CD4-positive, alpha-beta T cell treated with Interleukin-17A for 4 hours (primary cell): ENCODE measurements at regions not wholly inside any gene's neighbourhood (a gene's known extent, or its start where the extent isn't known, plus 50 kb on each side); places are given as distances from the start of the nearest gene placed in this dataset.

Source experiments
- DNase-seq: peaks from one replicate; pipeline ENCODE4 v3.0.0-alpha.2; 2020; ENCODE audit warnings: mixed read lengths

DNA sequence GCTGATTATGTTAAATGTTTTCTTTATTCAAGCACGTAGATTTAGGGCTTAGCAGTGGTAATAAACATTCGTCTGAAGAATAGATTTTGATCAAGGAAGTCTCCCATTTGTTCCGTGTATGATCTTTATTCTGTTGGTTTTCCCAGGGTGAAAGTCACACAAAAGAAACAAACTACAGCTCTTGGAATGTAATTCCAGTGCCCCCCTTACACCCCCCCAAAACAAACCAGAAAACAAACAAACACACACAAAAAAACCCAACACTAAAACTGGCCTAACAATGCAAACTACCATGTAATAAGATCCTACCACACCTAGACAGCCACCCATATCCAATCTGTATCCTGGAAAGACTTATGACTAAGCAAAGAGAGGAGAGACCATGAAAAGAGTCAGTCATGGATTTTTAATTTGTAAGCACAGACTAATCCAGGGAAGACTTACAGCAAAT is 196.2 kb upstream of the ELL2 start:
- DNase-seq: no peak

DNA sequence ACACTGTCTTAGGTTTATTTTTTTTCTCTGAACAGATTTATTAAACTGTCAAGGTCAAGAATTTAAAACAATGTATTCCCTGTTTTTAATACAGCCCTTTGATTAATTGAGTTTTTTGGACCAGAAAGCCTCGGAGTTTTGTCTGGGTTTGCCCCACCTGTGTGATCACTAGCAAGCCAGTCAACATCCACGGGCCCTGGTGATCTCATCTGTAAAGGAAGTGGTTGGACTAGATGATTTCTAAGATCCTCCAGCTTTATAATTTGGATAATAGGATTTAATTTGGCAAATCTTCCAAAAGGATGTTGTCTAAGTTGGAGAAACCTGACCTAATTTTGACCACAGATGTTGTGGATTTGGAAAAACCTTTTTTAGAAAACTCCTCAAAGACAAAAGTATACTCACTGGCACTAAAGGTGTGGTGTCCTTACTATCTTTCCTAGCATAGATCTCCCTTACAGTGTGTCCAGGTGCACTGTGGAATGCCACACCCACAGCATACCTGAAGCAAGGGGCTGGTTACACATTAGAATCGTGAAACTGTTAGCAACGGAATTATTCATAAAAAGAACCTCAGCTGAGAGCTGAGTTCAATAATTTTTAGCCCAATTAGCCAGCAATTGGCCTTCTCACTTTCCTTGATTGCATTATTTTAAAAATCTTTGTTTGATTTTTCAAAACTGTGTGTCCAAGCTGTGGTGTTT is 195.6 kb upstream of the ELL2 start:
- no peak for DNase-seq

DNA sequence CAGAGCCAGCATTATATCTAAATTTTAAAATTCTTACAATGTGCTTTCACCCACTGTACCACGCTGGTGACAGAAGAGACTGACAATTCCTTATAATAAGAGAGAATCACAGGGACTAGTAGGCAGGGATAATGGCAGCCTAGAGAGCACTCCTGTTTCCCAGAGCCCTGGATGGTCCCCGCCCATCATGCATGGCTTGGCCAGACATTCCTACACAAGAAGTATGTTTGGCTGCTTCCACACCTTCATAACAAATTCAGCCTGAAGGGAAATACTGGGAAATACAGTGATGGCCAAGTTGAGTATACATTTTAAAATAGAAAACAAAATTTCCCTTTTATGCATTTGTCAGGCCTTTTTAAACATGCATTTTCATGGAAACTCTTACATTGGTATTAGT is 193.5 kb upstream of the ELL2 start:
- DNase-seq: no peak

DNA sequence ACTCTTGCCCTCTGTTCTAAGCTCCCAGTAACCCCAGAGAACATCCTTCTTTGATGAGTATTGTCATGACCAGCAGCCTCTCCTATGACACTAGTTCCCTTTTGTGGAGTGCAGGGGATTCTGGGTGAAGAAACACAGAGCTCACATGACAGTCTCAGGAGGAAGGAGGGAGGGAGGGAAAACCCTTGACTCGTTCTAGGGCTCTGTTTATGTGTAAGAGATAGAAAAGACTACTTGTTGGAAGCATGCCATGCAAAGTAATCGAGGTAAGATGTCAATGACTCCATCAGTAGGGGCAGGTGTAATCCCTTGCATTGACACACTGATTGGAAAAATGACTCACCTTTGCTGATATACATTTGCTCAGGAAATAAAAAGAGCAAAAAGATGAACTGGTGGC is 190.2 kb upstream of the ELL2 start:
- DNase-seq: no peak

DNA sequence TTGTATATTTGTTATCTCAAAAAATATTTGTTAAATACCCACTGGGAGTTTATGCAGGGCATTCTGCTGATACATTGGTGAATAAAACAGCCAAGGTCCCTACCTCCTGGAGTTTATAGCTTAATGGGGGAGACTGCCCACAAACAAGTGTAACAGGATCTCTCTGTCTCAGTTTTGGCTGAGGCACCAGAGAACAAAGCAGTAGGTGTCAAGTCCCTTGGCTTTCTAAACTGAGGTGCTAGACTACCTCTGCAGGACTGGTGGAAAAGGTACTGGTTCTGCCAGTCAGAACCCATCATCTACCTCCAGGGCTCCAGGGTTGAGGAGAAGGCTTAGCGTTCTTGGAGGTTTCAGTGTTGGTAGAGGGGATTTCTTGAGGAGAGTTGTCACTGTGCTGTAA is 188.4 kb upstream of the ELL2 start:
- DNase-seq: no peak

DNA sequence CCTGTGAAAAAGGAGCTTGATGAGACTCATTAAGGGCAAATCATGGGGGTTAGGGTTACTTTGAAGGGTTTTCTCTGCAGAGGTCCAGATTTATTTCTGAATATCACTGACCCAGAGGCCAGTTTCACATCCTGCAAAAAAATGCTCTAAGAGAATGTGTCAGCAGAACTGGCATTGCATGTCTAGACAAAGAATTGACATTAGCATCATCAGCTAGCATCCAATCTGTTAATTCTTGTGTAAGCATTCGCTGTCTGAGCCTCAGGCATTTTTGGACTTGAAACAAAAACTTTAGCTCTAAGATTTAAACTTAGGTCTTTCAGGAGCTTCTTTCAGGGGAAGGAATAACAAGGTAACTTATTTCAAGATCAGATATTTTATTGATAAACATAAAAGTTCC is 187.9 kb upstream of the ELL2 start:
- DNase-seq: no peak

DNA sequence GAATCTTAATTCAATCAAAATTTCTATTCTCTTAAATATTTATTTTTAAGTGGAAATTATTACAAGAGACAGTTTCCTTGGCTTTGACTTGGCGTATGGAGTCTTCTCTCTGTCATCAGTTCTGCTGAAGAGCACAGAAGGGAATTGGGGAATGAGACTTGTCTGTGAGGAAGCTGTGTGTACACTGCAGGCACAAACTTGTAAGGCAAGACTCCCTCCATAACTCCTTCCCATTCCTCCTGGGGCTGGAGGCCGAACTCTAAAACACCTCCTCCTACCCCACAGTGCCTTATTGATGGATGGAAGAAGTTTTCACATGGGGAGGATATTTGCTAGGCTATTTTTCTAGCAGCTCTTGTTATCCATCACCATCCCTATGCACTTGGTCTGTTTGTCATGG is 187.4 kb upstream of the ELL2 start:
- DNase-seq: no peak

DNA sequence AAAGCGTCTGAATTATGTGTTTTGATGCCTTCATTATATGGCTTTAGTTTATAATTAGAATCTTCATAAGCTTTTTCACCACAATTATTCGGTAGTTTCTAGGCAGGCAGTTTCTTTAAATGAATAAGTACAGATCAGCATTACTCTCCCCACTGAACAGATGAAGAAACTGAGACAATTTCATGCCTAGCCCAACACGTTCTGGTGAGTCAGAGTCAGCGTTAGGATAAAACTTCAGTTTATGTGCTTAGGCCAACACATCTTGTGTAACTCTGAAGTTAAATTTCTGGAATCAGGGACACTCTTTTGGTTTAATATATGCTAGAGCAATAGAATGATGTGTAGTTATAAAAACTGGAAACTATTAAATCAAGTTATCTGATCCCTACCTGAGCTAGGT is 186.7 kb upstream of the ELL2 start:
- no peak for DNase-seq

DNA sequence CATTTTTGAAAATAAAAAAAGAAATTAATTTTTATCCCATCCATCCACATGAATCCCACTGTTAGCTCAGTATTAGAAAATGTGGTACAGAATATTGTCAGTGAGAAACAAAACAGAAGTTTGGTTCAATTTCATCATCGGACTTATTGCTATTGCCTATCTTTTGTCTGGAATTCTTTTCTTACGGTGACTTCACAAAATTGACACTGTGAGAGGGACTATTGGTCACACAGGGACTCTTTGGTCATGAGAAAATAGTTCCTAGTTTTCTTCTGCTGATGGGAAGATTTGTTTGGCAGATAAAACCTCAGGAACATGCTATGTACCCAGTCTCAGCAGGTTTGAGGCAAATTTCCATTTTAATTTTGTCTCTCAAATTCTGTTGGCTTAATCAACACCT is 186.2 kb upstream of the ELL2 start:
- no peak for DNase-seq

DNA sequence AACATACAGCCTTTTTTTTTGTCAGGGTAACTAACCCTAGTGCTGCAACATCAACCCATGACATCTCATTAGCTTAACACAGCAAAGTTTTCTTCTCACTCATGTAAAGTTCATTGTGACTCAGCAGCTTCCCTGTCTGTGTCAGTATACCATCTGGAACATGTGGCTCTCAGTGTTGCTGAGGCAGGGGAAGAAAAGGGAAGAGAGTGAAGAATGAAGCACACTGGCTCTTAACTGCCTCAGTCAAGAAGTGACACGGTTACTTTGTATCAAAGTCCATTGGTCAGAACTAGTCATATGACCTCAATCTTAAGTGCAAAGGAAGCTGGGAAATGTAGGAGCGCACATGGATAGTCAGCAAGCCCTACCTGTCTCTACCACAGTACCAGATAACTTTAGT is 185.0 kb upstream of the ELL2 start:
- no peak for DNase-seq

DNA sequence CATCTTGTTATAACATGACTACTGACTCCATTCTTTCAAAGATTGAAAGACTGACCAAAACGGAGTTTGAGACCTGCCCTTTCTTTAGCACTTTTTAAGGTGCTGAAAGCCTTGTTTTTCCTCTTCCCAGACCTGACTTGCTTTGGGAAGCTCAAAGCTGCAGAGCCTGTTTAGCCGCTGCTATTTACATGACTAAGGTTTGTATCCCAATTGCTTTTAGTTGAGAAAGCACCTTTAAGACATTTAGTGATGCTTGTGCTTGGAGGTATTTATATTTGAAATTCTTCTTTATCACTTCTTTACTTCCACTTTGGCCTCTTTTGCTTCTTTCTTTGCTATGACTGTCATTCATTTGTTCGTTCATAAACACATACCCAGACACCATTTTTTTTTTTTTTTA is 182.6 kb upstream of the ELL2 start:
- DNase-seq: no peak

DNA sequence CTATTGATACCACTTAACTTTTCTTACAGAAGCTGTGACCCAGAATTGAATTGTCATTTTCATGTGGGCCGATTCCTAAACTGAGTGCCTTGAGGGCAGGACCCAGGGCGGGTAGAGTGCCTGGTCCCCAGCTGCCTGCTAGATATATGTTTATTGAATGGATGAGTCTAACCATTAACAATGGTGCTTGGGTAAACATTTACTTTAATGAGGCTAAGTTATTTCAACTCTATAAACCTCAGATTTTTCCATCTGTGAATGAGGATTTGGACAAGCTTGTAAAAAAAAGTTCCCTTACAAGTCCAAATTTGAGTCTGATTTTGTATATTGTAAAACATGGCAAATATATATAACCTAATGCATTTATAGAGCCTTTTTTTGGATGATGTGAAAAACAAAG is 181.8 kb upstream of the ELL2 start:
- DNase-seq: no peak

DNA sequence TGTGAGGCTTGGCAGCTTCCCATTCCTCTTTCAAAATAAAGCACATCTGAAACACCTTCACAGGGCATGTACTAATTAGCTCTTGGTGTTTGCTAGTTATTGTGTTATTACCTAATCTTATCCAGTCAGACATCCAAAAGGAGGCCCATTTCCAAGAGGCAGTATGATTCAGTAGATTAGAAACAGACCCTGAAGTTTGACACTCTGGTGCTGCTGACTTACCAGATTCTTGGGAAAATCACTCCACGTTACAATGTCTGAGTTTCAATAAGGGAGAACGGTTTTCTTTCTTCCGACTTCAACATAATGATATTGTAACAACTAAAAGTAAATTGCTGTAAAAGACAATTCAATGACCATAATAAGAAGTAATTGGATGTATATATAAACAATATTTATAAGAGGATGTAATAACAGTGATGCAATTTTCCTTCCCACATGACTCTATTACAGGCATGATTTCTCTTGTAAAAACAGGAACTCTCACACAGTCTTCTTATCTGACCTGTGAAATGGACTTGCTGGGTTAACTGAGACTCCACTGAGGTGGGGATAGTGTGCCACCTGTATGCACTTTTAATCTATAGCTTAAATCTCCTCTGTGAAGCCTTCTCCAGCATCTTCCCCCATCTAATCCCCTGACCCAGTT is 181.3 kb upstream of the ELL2 start:
- no peak for DNase-seq

DNA sequence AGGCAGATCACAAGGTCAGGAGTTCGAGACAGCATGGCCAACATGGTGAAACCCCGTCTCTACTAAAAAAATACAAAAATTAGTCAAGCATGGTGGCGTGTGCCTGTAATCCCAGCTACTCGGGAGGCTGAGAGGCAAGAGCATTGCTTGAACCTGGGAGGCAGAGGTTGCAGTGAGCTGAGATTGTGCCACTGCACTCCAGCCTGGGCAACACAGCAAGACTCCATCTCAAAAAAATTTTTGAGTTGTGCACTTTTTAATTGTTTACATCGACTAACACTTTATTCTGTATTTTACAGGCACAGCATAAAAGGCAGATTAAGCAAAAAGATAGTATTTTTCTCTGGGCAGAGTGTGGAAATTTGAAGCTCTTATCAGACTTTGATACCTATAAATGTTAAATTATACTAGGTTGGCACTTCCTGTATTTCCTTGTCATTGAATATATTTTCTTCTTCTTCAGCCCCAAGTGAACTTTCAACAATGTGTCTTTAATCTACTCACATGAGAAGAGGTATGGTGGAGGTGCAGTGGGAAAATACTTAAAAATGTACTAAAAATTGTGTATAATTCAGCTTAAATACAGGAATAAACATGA is 180.6 kb upstream of the ELL2 start:
- no peak for DNase-seq

DNA sequence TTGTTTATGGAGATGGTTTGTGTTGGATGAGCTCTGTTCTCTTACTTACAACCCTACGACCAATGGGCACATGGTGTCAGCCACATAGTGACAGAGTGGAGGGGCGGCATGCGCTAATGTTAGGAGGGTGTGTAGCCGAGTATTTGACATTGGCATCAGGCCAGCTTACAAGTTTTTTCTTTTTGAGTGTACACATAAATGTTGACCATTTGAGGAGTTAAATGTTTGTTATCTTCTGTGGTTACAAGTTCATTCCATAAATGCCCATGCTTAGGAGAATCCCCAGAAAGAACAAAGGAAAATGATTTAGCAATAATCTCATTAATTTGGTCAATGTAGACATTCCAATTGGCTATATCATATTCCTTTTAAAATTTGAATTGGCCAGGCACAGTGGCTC is 180.1 kb upstream of the ELL2 start:
- no peak for DNase-seq

DNA sequence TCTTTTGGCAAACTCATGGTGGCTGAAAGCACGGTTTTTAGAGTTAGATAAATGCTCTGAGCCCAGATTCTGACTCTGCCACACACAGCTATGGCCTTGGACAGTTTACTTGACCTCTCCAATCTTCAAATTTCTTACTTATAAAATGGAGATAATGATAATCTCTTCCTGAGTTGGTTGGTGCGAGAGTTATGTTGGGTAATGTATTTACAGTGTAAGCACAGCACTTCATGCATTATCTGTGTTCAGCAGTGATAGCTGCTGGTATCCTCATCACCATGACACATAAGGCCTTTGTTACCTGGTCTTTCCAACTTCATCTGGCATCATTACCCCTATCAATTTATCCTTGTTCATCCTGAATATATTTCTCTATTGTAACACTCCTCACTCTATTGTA is 178.8 kb upstream of the ELL2 start:
- no peak for DNase-seq

DNA sequence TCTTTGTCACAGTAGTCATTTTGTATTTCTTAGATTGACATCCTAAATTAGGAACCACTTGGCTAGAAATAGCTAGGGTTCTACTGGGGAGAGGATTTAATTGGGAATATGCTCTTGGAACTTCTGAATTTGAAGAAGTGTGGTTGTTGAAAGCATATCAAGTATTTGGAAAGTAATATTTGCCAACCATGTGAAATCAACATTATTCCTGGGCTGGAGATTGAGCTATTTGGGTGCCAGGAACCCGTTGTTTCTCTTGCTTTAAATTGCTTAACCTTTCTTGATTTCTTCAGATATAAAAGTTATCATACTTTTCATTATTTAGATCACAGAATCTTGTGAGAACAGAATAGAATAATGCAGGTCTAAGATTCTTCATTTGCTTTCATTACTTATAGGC is 178.4 kb upstream of the ELL2 start:
- no peak for DNase-seq

DNA sequence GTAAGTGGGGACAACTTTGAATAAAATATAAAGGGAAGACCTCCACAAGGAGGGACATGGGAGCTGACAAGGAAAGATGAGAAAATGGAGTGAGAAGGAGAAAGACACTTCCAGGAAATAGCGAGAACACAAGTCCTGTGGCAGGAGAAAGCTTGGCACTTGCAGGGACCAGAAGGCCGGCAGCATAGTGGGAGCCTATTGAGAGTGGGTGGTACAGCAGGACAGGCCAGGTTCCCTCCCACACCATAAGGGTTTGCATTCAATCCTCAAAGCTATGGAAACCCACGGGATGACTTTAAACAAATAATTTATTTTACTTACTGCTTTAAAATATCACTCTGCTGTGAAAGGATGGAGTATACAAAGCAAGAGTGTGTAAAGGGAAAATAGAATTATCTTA is 173.2 kb upstream of the ELL2 start:
- DNase-seq: no peak

DNA sequence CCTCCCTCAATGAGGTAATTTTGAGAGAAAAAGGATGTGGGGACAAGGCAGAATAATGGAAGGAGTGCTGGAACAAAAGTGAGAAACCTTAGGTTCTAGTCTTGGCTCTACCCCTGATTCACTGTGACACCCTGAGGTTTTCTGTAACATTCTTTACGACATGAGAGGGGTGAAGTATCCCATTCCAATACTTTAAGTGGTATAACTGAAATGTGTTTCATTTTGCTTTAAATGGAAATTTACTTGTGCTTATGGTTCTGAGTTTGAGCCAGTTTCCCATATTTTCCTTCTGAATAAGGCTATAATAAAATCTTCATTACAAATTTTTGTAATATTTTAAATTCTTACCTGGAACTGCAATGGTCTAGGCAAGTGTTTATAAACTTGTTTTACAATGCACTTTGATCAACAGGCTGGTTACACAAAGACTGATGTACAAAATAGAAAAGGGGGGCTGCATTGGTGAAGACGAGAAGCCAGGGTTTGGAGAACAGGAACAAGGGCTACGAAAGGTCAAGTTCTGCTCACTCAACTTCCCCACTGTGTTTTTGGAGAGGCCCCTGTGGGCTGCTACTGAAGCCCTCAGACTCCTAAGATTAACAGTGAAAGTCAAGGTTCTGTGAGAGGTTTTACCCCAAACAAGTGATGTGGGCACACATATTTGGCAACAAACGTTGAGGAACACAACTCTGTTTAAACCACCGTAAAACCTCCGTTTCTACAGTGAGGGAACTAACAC is 171.9 kb upstream of the ELL2 start:
- DNase-seq: no peak

DNA sequence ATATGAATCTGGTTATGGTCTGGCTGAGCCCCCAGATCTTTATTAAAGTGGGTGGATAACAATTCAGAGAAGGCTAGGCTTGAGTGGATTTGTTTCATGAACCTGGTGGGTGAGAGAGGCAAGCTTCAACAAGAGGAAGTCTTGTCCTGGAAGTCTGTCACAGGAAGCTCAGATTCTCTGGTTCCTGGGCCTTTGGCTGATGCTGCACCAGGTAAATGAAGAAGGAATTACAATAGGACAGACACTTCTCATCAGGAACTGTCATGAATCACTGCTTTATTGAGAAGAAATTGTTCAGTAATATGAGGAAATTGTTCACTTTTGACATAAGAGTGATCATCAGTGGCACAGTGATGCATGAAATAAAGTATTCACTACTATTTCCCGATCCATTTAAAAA is 167.6 kb upstream of the ELL2 start:
- no peak for DNase-seq

DNA sequence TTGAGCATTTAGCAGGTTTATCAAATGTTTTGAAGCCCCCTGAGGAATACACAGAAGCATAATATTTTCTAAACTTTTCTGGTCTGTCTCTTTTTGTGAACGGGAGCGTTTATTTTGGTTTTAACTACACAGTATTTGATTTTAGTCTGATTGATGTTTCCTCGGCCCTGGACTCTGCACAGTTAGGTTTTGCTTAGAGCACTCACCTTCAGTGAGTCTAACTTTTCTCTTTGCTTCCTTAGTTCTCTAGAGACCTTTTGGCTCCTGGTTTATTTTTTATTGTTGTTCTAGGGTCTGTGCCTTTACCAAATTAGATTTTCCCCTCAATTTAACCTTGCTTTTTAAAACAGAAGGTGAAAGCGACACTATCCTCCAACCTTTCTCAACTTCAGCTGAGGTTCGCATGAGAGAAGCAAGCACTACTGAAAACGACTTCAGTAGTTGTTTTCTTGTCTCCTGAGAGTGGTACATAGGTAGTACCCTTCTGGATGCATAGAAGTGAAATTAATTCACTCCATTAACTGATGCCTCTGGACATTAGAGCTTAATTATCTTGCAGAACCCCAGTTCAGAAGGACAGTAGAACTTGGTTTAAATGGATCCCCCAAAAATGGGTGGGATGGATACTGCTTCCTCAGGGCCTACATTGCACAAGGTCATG is 166.7 kb upstream of the ELL2 start:
- no peak for DNase-seq

DNA sequence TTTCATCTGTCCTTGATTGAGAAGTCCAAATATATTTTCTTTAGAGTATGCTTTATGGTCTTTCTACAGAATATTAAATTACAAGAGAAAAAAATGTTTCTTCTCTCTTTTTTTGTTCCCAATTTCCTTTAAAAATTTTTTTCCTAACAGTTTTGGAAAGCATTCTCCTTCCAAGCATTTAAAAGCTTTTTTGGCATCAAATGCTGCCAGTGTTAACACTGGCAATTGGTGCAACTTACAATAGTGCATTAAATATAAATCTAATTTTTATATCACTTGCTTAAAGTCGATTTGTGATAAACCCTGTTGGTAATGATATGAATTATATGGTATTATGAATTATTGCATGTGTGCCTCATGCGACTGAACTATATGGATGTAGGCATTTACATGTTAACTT is 165.9 kb upstream of the ELL2 start:
- DNase-seq: no peak

DNA sequence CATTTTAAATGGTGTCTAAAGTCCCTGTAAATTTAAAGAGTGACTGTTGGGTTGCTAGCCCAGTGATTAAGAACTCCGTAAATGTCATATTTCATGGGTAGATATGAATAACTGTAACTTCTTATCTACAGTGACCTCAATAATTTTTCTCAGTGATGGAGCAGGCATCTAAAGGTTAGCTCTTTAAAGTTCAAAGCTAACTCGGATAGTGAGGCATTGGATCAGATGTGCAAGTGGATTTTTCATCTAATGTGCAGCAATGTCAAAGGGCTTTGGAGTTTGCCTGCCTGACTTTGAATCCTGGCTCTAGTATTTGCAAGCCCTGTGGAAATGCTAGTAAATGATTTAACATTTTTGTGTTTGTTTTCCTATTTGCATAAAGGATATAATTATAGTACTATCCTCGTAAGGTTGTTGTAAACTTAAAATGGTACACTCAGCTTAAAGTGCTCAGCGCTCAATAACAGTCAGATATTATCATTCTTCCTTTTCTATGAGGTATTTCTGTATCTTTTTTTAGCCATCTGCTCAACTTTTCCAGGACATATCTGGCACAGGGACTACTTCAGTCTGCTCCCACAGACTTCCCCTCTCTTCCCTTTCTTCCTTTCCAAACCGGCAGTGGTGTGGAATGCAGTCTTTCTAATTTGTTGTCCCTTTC is 163.7 kb upstream of the ELL2 start:
- no peak for DNase-seq
